ENCODE measurements at regions not wholly inside any gene's neighbourhood (a gene's known extent, or its start where the extent isn't known, plus 50 kb on each side); places are given as distances from the start of the nearest gene placed in this dataset.

DNA sequence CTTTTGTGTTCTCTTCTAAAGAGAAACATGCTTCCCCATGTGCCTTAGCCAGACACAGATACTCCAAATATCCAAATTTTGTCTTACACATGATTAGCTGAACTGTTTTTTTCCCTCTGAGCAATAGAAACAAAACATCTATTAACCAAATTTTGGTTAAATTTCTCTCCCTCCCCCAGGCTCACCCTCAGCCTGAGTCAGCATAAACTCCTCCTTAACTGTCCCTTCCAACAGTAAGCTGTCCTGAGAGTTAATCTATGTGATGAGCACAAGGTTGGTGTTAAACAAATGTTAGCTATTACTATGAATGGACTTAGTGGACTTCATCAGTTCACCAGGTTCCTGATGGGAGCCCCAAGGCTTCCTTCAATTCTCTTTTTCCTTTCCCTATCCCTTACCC, 108.5 kb downstream of the RSL24D1 start:
- ChIA-PET POLR2A (no interaction called here), CTCF (ENCODE audit: low intra/inter-chr PET ratio, low total read pairs) (no interaction called here)
- Histone ChIP-seq H3K9ac (ENCODE audit: insufficient read depth, low read depth, low read length) (no peak overlapping the region), H3K27me3 (ENCODE audit: control insufficient read depth in 1 of 2, insufficient read depth in 2 of 2, low read length in 2 of 2) (no peaks in the 10 kb centered on the region), H3K4me2 (ENCODE audit: low read depth, low read length) (no peak overlapping the region), H4K20me1 (ENCODE audit: insufficient read depth, low read length) (no peaks in the 10 kb centered on the region), H3K36me3 (replicated peaks in 1 of 2; ENCODE audit: control insufficient read depth in 1 of 2, insufficient read depth in 2 of 2, low read length in 2 of 2) (no peaks in the 10 kb centered on the region), H3K79me2 (ENCODE audit: insufficient read depth, low read length) (no peaks in the 10 kb centered on the region), H3K9me3 (ENCODE audit: low read length) (no peaks in the 10 kb centered on the region), H3K27ac (ENCODE audit: extremely low read length, insufficient read depth, low read length) (no peak overlapping the region), H3K4me3 (replicated peaks in 1 of 3; ENCODE audit: insufficient read depth in 1 of 3, low read depth in 2 of 3, low read length in 3 of 3) (no peak overlapping the region), H2AFZ (ENCODE audit: low read length) (no peak overlapping the region), H3K4me1 (ENCODE audit: insufficient read depth, low read length) (no peaks in the 10 kb centered on the region)
- in situ Hi-C loops (cut with HindIII; ENCODE audit: extremely low pct_ligation_motif_present, low pct_unique_long_range_greater_than_20kb) = no loop called here
- ATAC-seq = no peak
- BruUV-seq (replicated peaks) = no TSS peak
- intact Hi-C loops (cut with micrococcal nuclease; ENCODE audit: unreplicated experiment) = no loop called here
- FAIRE-seq = no peak
- TF ChIP-seq, protein P1, sequence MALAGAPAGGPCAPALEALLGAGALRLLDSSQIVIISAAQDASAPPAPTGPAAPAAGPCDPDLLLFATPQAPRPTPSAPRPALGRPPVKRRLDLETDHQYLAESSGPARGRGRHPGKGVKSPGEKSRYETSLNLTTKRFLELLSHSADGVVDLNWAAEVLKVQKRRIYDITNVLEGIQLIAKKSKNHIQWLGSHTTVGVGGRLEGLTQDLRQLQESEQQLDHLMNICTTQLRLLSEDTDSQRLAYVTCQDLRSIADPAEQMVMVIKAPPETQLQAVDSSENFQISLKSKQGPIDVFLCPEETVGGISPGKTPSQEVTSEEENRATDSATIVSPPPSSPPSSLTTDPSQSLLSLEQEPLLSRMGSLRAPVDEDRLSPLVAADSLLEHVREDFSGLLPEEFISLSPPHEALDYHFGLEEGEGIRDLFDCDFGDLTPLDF (CRISPR knock-in tag; IDR thresholded peaks at IDR 0.05) = no peak
- TF ChIP-seq MAFF (IDR thresholded peaks at IDR 0.05; ENCODE audit: low read depth, low read length) = peak; percentile 47; the same call in 1 of the 2 replicates
- peak; percentile 44 to 72; a peak in 2 of 4 replicates for TF ChIP-seq MAFK (conservative IDR thresholded peaks at IDR 0.05 in 1 of 2, IDR thresholded peaks at IDR 0.05 in 1 of 2; ENCODE audit: low read length in 2 of 2)
- no peak for TF ChIP-seq TSC22D2 (CRISPR knock-in tag; IDR thresholded peaks at IDR 0.05; ENCODE audit: borderline replicate concordance)
- no peak for DNase-seq (ENCODE audit: low spot score)

DNA sequence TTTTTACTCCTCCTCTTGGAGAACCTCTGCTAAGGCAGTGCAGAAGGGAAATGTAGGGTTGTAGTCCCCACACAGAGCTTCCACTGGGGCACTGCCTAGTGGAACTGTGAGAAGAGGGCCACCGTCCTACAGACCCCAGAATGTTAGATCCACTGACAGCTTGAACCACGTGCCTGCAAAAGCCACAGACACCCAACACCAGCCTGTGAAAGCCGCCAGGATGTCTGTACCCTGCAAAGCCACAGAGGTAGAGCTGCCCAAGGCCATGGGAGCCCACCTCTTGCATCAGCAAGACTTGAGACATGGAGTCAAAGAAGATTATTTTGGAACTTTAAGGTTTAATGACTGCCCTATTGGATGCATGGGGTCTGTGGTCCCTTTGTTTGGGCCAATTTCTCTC, 112.1 kb downstream of the RSL24D1 start:
- no peak overlapping the region for H3K9ac ChIP-seq (ENCODE audit: insufficient read depth, low read depth, low read length)
- no peaks in the 10 kb centered on the region for H3K9me3 ChIP-seq (ENCODE audit: low read length)
- 0% methylated on average over 3 of the region's 3 CpGs for WGBS (ENCODE audit: low lambda C conversion rate)
- no peak overlapping the region for H3K27ac ChIP-seq (ENCODE audit: extremely low read length, insufficient read depth, low read length)
- H3K79me2 ChIP-seq (ENCODE audit: insufficient read depth, low read length) = no peaks in the 10 kb centered on the region
- no peak for FAIRE-seq
- no peak overlapping the region for H2AFZ ChIP-seq (ENCODE audit: low read length)
- no peak overlapping the region for H3K4me3 ChIP-seq (replicated peaks in 1 of 3; ENCODE audit: insufficient read depth in 1 of 3, low read depth in 2 of 3, low read length in 3 of 3)
- TF ChIP-seq, protein P2, sequence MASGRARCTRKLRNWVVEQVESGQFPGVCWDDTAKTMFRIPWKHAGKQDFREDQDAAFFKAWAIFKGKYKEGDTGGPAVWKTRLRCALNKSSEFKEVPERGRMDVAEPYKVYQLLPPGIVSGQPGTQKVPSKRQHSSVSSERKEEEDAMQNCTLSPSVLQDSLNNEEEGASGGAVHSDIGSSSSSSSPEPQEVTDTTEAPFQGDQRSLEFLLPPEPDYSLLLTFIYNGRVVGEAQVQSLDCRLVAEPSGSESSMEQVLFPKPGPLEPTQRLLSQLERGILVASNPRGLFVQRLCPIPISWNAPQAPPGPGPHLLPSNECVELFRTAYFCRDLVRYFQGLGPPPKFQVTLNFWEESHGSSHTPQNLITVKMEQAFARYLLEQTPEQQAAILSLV (CRISPR knock-in tag; IDR thresholded peaks at IDR 0.05; ENCODE audit: borderline replicate concordance) = no peak
- no peak for TF ChIP-seq JDP2 (CRISPR knock-in tag; IDR thresholded peaks at IDR 0.05; ENCODE audit: borderline replicate concordance)
- no peaks in the 10 kb centered on the region for H4K20me1 ChIP-seq (ENCODE audit: insufficient read depth, low read length)
- ChIA-PET CTCF (ENCODE audit: low intra/inter-chr PET ratio, low total read pairs) (no interaction called here), POLR2A (no interaction called here)
- ATAC-seq = no peak
- no peaks in the 10 kb centered on the region for H3K36me3 ChIP-seq (replicated peaks in 1 of 2; ENCODE audit: control insufficient read depth in 1 of 2, insufficient read depth in 2 of 2, low read length in 2 of 2)
- no peaks in the 10 kb centered on the region for H3K27me3 ChIP-seq (ENCODE audit: control insufficient read depth in 1 of 2, insufficient read depth in 2 of 2, low read length in 2 of 2)
- DNase-seq (ENCODE audit: low spot score) = no peak
- no peak overlapping the region for H3K4me2 ChIP-seq (ENCODE audit: low read depth, low read length)
- no peaks in the 10 kb centered on the region for H3K4me1 ChIP-seq (ENCODE audit: insufficient read depth, low read length)
- no TSS peak for BruUV-seq (replicated peaks)
- in situ Hi-C loops (cut with HindIII; ENCODE audit: extremely low pct_ligation_motif_present, low pct_unique_long_range_greater_than_20kb) (no loop called here), intact Hi-C loops (cut with micrococcal nuclease; ENCODE audit: unreplicated experiment) (no loop called here)

All from HepG2 (cell line).